WTC11 (cell line): ENCODE measurements at regions not wholly inside any gene's neighbourhood (a gene's known extent, or its start where the extent isn't known, plus 50 kb on each side); places are given as distances from the start of the nearest gene placed in this dataset.

Experiments
- ATAC-seq: fragments of 200-7000 bp; cut with Tn5 transposase; 2 replicates; pipeline ENCODE4 v1.10.0; 2021; ENCODE audit warnings: mild to moderate bottlenecking, moderate library complexity
- CTCF ChIA-PET: fragments of 300-600 bp; sonication (Branson Sonifier 250); formaldehyde crosslinking; loops from one replicate; lab custom pipeline; 2021; ENCODE audit warnings: antibody characterized with exemption; lab: Charles Lee
- POLR2A ChIA-PET: fragments of 350-600 bp; sonication (Branson Sonifier 250); formaldehyde crosslinking; loops from one replicate; lab custom pipeline; 2021; ENCODE audit warnings: antibody characterized with exemption; lab: Charles Lee
- DNase-seq: peaks from one replicate; pipeline ENCODE4 v3.0.0; 2021; ENCODE audit warnings: low spot score
- H3K27ac Mint-ChIP-seq: 2 replicates; pipeline ENCODE4 v1.8.0; 2021; ENCODE audit warnings: mixed read lengths
- H3K27me3 Mint-ChIP-seq: 2 replicates; pipeline ENCODE4 v1.8.0; 2021; ENCODE audit warnings: low read depth, mild to moderate bottlenecking, moderate library complexity, mixed read lengths
- H3K36me3 Mint-ChIP-seq: 2 replicates; pipeline ENCODE4 v1.8.0; 2021; ENCODE audit warnings: mixed read lengths
- H3K4me1 Mint-ChIP-seq: 2 replicates; pipeline ENCODE4 v1.8.0; 2022; ENCODE audit warnings: mixed read lengths
- H3K4me3 Mint-ChIP-seq: 2 replicates; pipeline ENCODE4 v1.8.0; 2021; ENCODE audit warnings: mild to moderate bottlenecking, moderate library complexity, mixed read lengths
- H3K9me3 Mint-ChIP-seq: 2 replicates; pipeline ENCODE4 v1.8.0; 2021; ENCODE audit warnings: mixed read lengths
- ATF2 ChIP-seq: sonication (generic); formaldehyde crosslinking; IDR thresholded peaks from 2 replicates; pipeline ENCODE4 v1.8.1; 2022; ENCODE audit warnings: low read depth, missing genetic modification reagents, borderline replicate concordance
- ATF3 ChIP-seq: sonication (generic); formaldehyde crosslinking; conservative IDR thresholded peaks from 2 replicates; pipeline ENCODE4 v1.8.1; 2022; ENCODE audit warnings: mild to moderate bottlenecking, missing genetic modification reagents
- ATF6 ChIP-seq: sonication (generic); formaldehyde crosslinking; IDR thresholded peaks from 2 replicates; pipeline ENCODE4 v1.8.1; 2023; ENCODE audit warnings: mild to moderate bottlenecking, missing genetic modification reagents
- CREB1 ChIP-seq: sonication (generic); formaldehyde crosslinking; IDR thresholded peaks from 2 replicates; pipeline ENCODE4 v1.8.0; 2023; ENCODE audit warnings: mild to moderate bottlenecking, missing genetic modification reagents
- E2F5 ChIP-seq: sonication (generic); formaldehyde crosslinking; IDR thresholded peaks from 2 replicates; pipeline ENCODE4 v1.8.1; 2022; ENCODE audit warnings: mild to moderate bottlenecking, moderate library complexity, missing genetic modification reagents
- EMX1 ChIP-seq: fragments of 250-450 bp; sonication (Bioruptor Pico); IDR thresholded peaks from 2 replicates; pipeline ENCODE4 v1.8.0; 2021; ENCODE audit warnings: mild to moderate bottlenecking
- ETV6 ChIP-seq: sonication (generic); formaldehyde crosslinking; IDR thresholded peaks from 2 replicates; pipeline ENCODE4 v1.8.1; 2022; ENCODE audit warnings: mild to moderate bottlenecking, missing genetic modification reagents
- GABPB1 ChIP-seq: sonication (generic); formaldehyde crosslinking; IDR thresholded peaks from 2 replicates; pipeline ENCODE4 v1.8.1; 2023; ENCODE audit warnings: mild to moderate bottlenecking, missing genetic modification reagents
- GTF2I ChIP-seq: fragments of 250-450 bp; sonication (Bioruptor Pico); conservative IDR thresholded peaks from 2 replicates; pipeline ENCODE4 v1.4.0; 2021; ENCODE audit warnings: mild to moderate bottlenecking
- HMGA2 ChIP-seq: fragments of 250-450 bp; sonication (Bioruptor Pico); IDR thresholded peaks from 2 replicates; pipeline ENCODE4 v1.4.0; 2021; ENCODE audit warnings: mild to moderate bottlenecking, moderate library complexity
- JAZF1 ChIP-seq: fragments of 250-450 bp; sonication (Bioruptor Pico); IDR thresholded peaks from 2 replicates; pipeline ENCODE4 v1.9.0; 2021; ENCODE audit warnings: moderate library complexity, mild to moderate bottlenecking, inconsistent platforms
- JUN ChIP-seq: sonication (generic); formaldehyde crosslinking; IDR thresholded peaks from 2 replicates; pipeline ENCODE4 v1.8.0; 2023; ENCODE audit warnings: mild to moderate bottlenecking, missing genetic modification reagents
- MXD4 ChIP-seq: fragments of 250-450 bp; sonication (Bioruptor Pico); IDR thresholded peaks from 2 replicates; pipeline ENCODE4 v1.8.0; 2021; ENCODE audit warnings: mild to moderate bottlenecking, moderate library complexity, borderline replicate concordance
- MYBL2 ChIP-seq: sonication (generic); formaldehyde crosslinking; IDR thresholded peaks from 2 replicates; pipeline ENCODE4 v1.8.1; 2023; ENCODE audit warnings: mild to moderate bottlenecking, moderate library complexity, missing genetic modification reagents
- NR3C1 ChIP-seq: sonication (generic); formaldehyde crosslinking; conservative IDR thresholded peaks from 2 replicates; pipeline ENCODE4 v1.8.1; 2023; ENCODE audit warnings: low read depth, mild to moderate bottlenecking, missing genetic modification reagents
- PRRX2 ChIP-seq: fragments of 250-450 bp; sonication (Bioruptor Pico); IDR thresholded peaks from 2 replicates; pipeline ENCODE4 v1.8.0; 2021; ENCODE audit warnings: mild to moderate bottlenecking
- SMAD3 ChIP-seq: sonication (generic); formaldehyde crosslinking; IDR thresholded peaks from 2 replicates; pipeline ENCODE4 v1.8.0; 2022; ENCODE audit warnings: missing genetic modification reagents, mild to moderate bottlenecking, borderline replicate concordance
- SOX15 ChIP-seq: fragments of 250-450 bp; sonication (Bioruptor Pico); IDR thresholded peaks from 2 replicates; pipeline ENCODE4 v1.9.0; 2021; ENCODE audit warnings: mild to moderate bottlenecking
- TEAD1 ChIP-seq: sonication (generic); formaldehyde crosslinking; IDR thresholded peaks from 2 replicates; pipeline ENCODE4 v1.8.0; 2022; ENCODE audit warnings: mild to moderate bottlenecking, missing genetic modification reagents
- TEAD4 ChIP-seq: sonication (generic); formaldehyde crosslinking; IDR thresholded peaks from 2 replicates; pipeline ENCODE4 v1.8.0; 2022; ENCODE audit warnings: mild to moderate bottlenecking, missing genetic modification reagents
- ZMAT4 ChIP-seq: fragments of 250-450 bp; sonication (Bioruptor Pico); IDR thresholded peaks from 2 replicates; pipeline ENCODE4 v1.9.0; 2021; ENCODE audit warnings: mild to moderate bottlenecking
- ZNF232 ChIP-seq: sonication (generic); formaldehyde crosslinking; IDR thresholded peaks from 2 replicates; pipeline ENCODE4 v1.8.0; 2022; ENCODE audit warnings: mild to moderate bottlenecking, missing genetic modification reagents
- ZNF416 ChIP-seq: fragments of 250-450 bp; sonication (Bioruptor Pico); IDR thresholded peaks from 2 replicates; pipeline ENCODE4 v1.9.0; 2021; ENCODE audit warnings: mild to moderate bottlenecking, inconsistent platforms

GRCh38 chr15:91604122-91604521 lies 249.4 kb upstream of the SLCO3A1 start:
- POLR2A ChIA-PET = no interaction called here
- H3K4me1 Mint-ChIP-seq = no peaks in the 10 kb centered on the region
- DNase-seq = no peak
- H3K27ac Mint-ChIP-seq = no peak overlapping the region
- H3K27me3 Mint-ChIP-seq = no peaks in the 10 kb centered on the region
- no peak for ATAC-seq
- CTCF ChIA-PET = interaction anchor here (1.4 kb wide), 1 partner anchor 102 kb away, joined by 4 read pairs; no protein-coding TSS in a partner anchor
- TF ChIP-seq TEAD4 (CRISPR knock-in tag) = no peak
- TF ChIP-seq NR3C1 (CRISPR knock-in tag) = no peak
- TF ChIP-seq JAZF1 (CRISPR knock-in tag) = no peak
- no peak for TF ChIP-seq MYBL2 (CRISPR knock-in tag)
- no peak for TF ChIP-seq ZNF416
- no peak for TF ChIP-seq CREB1 (CRISPR knock-in tag)
- no peak for TF ChIP-seq EMX1 (CRISPR knock-in tag)
- TF ChIP-seq SOX15 = no peak
- no peaks in the 10 kb centered on the region for H3K36me3 Mint-ChIP-seq
- H3K9me3 Mint-ChIP-seq = no peaks in the 10 kb centered on the region
- no peak overlapping the region for H3K4me3 Mint-ChIP-seq

GRCh38 chr15:91605576-91605975 lies 247.9 kb upstream of the SLCO3A1 start:
- no peaks in the 10 kb centered on the region for H3K36me3 Mint-ChIP-seq
- H3K4me1 Mint-ChIP-seq = no peaks in the 10 kb centered on the region
- ChIA-PET POLR2A (interaction anchor here (0.7 kb wide), 1 partner anchor 49 kb away, joined by 3 read pairs; no protein-coding TSS in a partner anchor), CTCF (interaction anchor here (0.6 kb wide), 1 partner anchor 396 kb away, joined by 3 read pairs; no protein-coding TSS in a partner anchor)
- H3K4me3 Mint-ChIP-seq = no peak overlapping the region
- ATAC-seq (no peak), DNase-seq (no peak)
- no peak overlapping the region for H3K27ac Mint-ChIP-seq
- TF ChIP-seq SMAD3 (no peak), GABPB1 (CRISPR knock-in tag) (no peak), TEAD1 (no peak), JUN (CRISPR knock-in tag) (no peak), GTF2I (CRISPR knock-in tag) (no peak), ATF2 (CRISPR knock-in tag) (no peak), ATF6 (CRISPR knock-in tag) (no peak), MXD4 (CRISPR knock-in tag) (no peak), MYBL2 (CRISPR knock-in tag) (no peak), ZMAT4 (no peak), ETV6 (CRISPR knock-in tag) (no peak), HMGA2 (CRISPR knock-in tag) (no peak), ATF3 (no peak), PRRX2 (no peak), ZNF232 (no peak), TEAD4 (CRISPR knock-in tag) (no peak), E2F5 (CRISPR knock-in tag) (no peak)
- H3K9me3 Mint-ChIP-seq = no peaks in the 10 kb centered on the region
- no peaks in the 10 kb centered on the region for H3K27me3 Mint-ChIP-seq
